ENCODE measurements at regions not wholly inside any gene's neighbourhood (a gene's known extent, or its start where the extent isn't known, plus 50 kb on each side); places are given as distances from the start of the nearest gene placed in this dataset.

- no peak for TF ChIP-seq POLR2AphosphoS5 (IDR thresholded peaks at IDR 0.05)
- no peak for TF ChIP-seq POLR2A (IDR thresholded peaks at IDR 0.05)
- no peak for TF ChIP-seq CTCF (IDR thresholded peaks at IDR 0.05)
These were observed 211.1 kb upstream of the WSB1 start for GRCh38 chr17:27082775-27083154.

Data from breast epithelium (tissue), 3 donors.